Fibroblast of peridontal ligament (primary cell): ENCODE measurements at regions not wholly inside any gene's neighbourhood (a gene's known extent, or its start where the extent isn't known, plus 50 kb on each side); places are given as distances from the start of the nearest gene placed in this dataset.

ENCODE experiments used
- DNase-seq: peaks from one replicate; pipeline ENCODE4 v3.0.0-alpha.2; 2010; ENCODE audit errors: extremely low read depth

- DNase-seq: no peak
These were observed 231.6 kb upstream of the GRIP1 start for GRCh38 chr12:66910366-66910974.

- DNase-seq: no peak
These were observed 236.5 kb upstream of the GRIP1 start for GRCh38 chr12:66915306-66915904.

GRCh38 chr12:66916189-66916588 lies 237.3 kb upstream of the GRIP1 start:
- no peak for DNase-seq

- no peak for DNase-seq
These were observed 240.6 kb upstream of the GRIP1 start for GRCh38 chr12:66919466-66919865.

- DNase-seq: no peak
These were observed 241.3 kb upstream of the GRIP1 start for GRCh38 chr12:66920205-66920604.

- DNase-seq: no peak
These were observed 242.3 kb upstream of the GRIP1 start for GRCh38 chr12:66921151-66921550.

GRCh38 chr12:66925083-66925482 lies 246.2 kb upstream of the GRIP1 start:
- DNase-seq: no peak

GRCh38 chr12:66929121-66929520 lies 250.2 kb upstream of the GRIP1 start:
- no peak for DNase-seq

- no peak for DNase-seq
These were observed 252.2 kb upstream of the GRIP1 start for GRCh38 chr12:66931091-66931490.

- DNase-seq: no peak
These were observed 253.2 kb upstream of the GRIP1 start for GRCh38 chr12:66932126-66932525.

- DNase-seq: no peak
These were observed 255.6 kb upstream of the GRIP1 start for GRCh38 chr12:66934302-66935062.

- no peak for DNase-seq
These were observed 262.3 kb upstream of the GRIP1 start for GRCh38 chr12:66941150-66941549.

GRCh38 chr12:66942741-66943465 lies 264.0 kb upstream of the GRIP1 start:
- DNase-seq: no peak

GRCh38 chr12:66944365-66944764 lies 265.5 kb upstream of the GRIP1 start:
- DNase-seq: no peak

- no peak for DNase-seq
These were observed 266.4 kb upstream of the GRIP1 start for GRCh38 chr12:66945189-66945817.

GRCh38 chr12:66947119-66947518 lies 268.2 kb upstream of the GRIP1 start:
- no peak for DNase-seq

GRCh38 chr12:66952668-66953067 lies 273.8 kb upstream of the GRIP1 start:
- no peak for DNase-seq

GRCh38 chr12:66956300-66956699 lies 277.4 kb upstream of the GRIP1 start:
- DNase-seq: no peak

- no peak for DNase-seq
These were observed 280.4 kb upstream of the GRIP1 start for GRCh38 chr12:66959276-66959675.

GRCh38 chr12:66960006-66960405 lies 281.1 kb upstream of the GRIP1 start:
- no peak for DNase-seq

- no peak for DNase-seq
These were observed 282.1 kb upstream of the GRIP1 start for GRCh38 chr12:66960704-66961690.
